GM12878 (cell line): ENCODE measurements at regions not wholly inside any gene's neighbourhood (a gene's known extent, or its start where the extent isn't known, plus 50 kb on each side); places are given as distances from the start of the nearest gene placed in this dataset.

ENCODE experiments used
- ATAC-seq: fragments of 200-7000 bp; cut with Tn5 transposase; 3 replicates; pipeline ENCODE4 v1.9.1; 2020; ENCODE audit warnings: mild to moderate bottlenecking, moderate library complexity
- BruUV-seq: library from RNA; stranded (reverse); fragments of 400-500 nt; replicated peaks from 2 replicates; lab custom pipeline; 2021; lab: Mats Ljungman, UMichigan
- CTCF ChIA-PET: fragments of 300-600 bp; sonication (Branson Sonifier 250); formaldehyde crosslinking; extraction: SDS; loops from one replicate; lab custom pipeline; 2021; ENCODE audit warnings: inconsistent platforms; lab: Yijun Ruan, JAX
- POLR2A ChIA-PET: fragments of 350-600 bp; formaldehyde crosslinking; extraction: SDS; loops from one replicate; lab custom pipeline; 2021; ENCODE audit warnings: inconsistent platforms; lab: Charles Lee
- RAD21 ChIA-PET: fragments of 300-600 bp; sonication (Branson Sonifier 250); formaldehyde crosslinking; loops from one replicate; lab custom pipeline; 2023; ENCODE audit warnings: antibody characterized with exemption; ENCODE audit not compliant: unreplicated experiment; lab: Charles Lee
- SMC1A ChIA-PET: fragments of 300-600 bp; sonication (Branson Sonifier 250); formaldehyde crosslinking; loops from one replicate; lab custom pipeline; 2023; ENCODE audit not compliant: unreplicated experiment, uncharacterized antibody; lab: Charles Lee
- DNase-seq: peaks from one replicate; pipeline ENCODE4 v3.0.0-alpha.2; 2011; ENCODE audit warnings: low read depth, low spot score
- FAIRE-seq: peaks from 3 replicates; lab custom pipeline; 2011; peaks lifted over from hg19 to GRCh38; lab: Jason Lieb, UNC
- H2AFZ ChIP-seq: 2 replicates; pipeline ENCODE4 v1.6.0; 2011; ENCODE audit warnings: low read depth, low read length, control low read depth; ENCODE audit not compliant: control insufficient read depth
- H3K27ac ChIP-seq: 2 replicates; pipeline ENCODE4 v1.5.1; 2011; ENCODE audit warnings: control low read depth; ENCODE audit not compliant: control insufficient read depth, insufficient read depth
- H3K27me3 ChIP-seq, 2 experiments: replicated peaks in 1 of 2; 2 replicates each; pipeline versions ENCODE4 v1.6.0 to v1.6.1; 2011; ENCODE audit warnings: low read length in 1 of 2; ENCODE audit not compliant: control insufficient read depth in 2 of 2, insufficient read depth in 2 of 2
- H3K36me3 ChIP-seq, 2 experiments: 2 replicates each; pipeline ENCODE4 v1.5.1; 2011; ENCODE audit warnings: low read length in 1 of 2; ENCODE audit not compliant: control insufficient read depth in 2 of 2, insufficient read depth in 2 of 2
- H3K4me1 ChIP-seq: 2 replicates; pipeline ENCODE4 v1.6.1; 2011; ENCODE audit warnings: mild to moderate bottlenecking, low read length, moderate library complexity, mixed read lengths; ENCODE audit not compliant: control insufficient read depth, insufficient read depth
- H3K4me2 ChIP-seq: 2 replicates; pipeline ENCODE4 v1.6.0; 2011; ENCODE audit warnings: control low read depth; ENCODE audit not compliant: control insufficient read depth, insufficient read depth
- H3K4me3 ChIP-seq: fragments of 200-600 bp; sonication (generic); 2 replicates; pipeline ENCODE4 v1.5.1; 2016
- H3K79me2 ChIP-seq: 2 replicates; pipeline ENCODE4 v1.6.0; 2011; ENCODE audit warnings: low read length; ENCODE audit not compliant: control insufficient read depth, insufficient read depth
- H3K9ac ChIP-seq: 2 replicates; pipeline ENCODE4 v1.8.0; 2011; ENCODE audit warnings: low read length, control low read depth, mixed read lengths; ENCODE audit not compliant: control insufficient read depth, insufficient read depth
- H3K9me3 ChIP-seq: replicated peaks from 3 replicates; pipeline ENCODE4 v1.5.1; 2011; ENCODE audit warnings: mild to moderate bottlenecking, low read length; ENCODE audit not compliant: control insufficient read depth, insufficient read depth
- H4K20me1 ChIP-seq: 2 replicates; pipeline ENCODE4 v1.6.0; 2011; ENCODE audit not compliant: control insufficient read depth, insufficient read depth
- DPF2 ChIP-seq: fragments of 450-650 bp; IDR thresholded peaks from 2 replicates; pipeline ENCODE4 v1.6.1; 2017; ENCODE audit warnings: mild to moderate bottlenecking
- EED ChIP-seq: sonication (generic); IDR thresholded peaks from 2 replicates; pipeline ENCODE4 v1.6.1; 2016; ENCODE audit warnings: antibody characterized with exemption, low read depth
- HCFC1 ChIP-seq: fragments of 150-350 bp; IDR thresholded peaks from 2 replicates; pipeline ENCODE4 v1.6.1; 2014; ENCODE audit warnings: low read length
- MXI1 ChIP-seq: fragments of 150-350 bp; IDR thresholded peaks from 2 replicates; pipeline ENCODE4 v1.6.1; 2011; ENCODE audit warnings: low read depth, mild to moderate bottlenecking, inconsistent platforms, low read length, improper control_type of control experiment
- NR2C2 ChIP-seq: IDR thresholded peaks from 2 replicates; pipeline ENCODE4 v1.6.1; 2011; ENCODE audit warnings: borderline replicate concordance, low read depth; ENCODE audit not compliant: control insufficient read depth, insufficient read length
- NRF1 ChIP-seq: conservative IDR thresholded peaks from 2 replicates; pipeline ENCODE4 v1.6.1; 2011; ENCODE audit warnings: mild to moderate bottlenecking, low read depth, low read length, improper control_type of control experiment
- PAX8 ChIP-seq: fragments of 450-650 bp; IDR thresholded peaks from 2 replicates; pipeline ENCODE4 v1.6.1; 2017; ENCODE audit warnings: mild to moderate bottlenecking, moderate library complexity
- SP1 ChIP-seq: IDR thresholded peaks from one replicate; pipeline ENCODE4 v1.6.1; 2011; ENCODE audit warnings: low read depth, low read length
- ZZZ3 ChIP-seq: IDR thresholded peaks from 2 replicates; pipeline ENCODE4 v1.6.1; 2011; ENCODE audit warnings: low read depth; ENCODE audit not compliant: control insufficient read depth, insufficient read length
- WGBS: methylation state at CpG from one replicate; pipeline ENCODE4 v1.1.6; 2016; ENCODE audit warnings: low lambda C conversion rate; ENCODE audit not compliant: insufficient replicate concordance, insufficient coverage; ENCODE audit errors: missing lambda C conversion rate; 5-methylcytosine and 5-hydroxymethylcytosine counted together
- in situ Hi-C: fragments of 300-500 bp; cut with MboI; formaldehyde crosslinking; loops from 9 replicates; pipeline ENCODE4 v1.14.3; 2018; ENCODE audit warnings: mixed read lengths
- intact Hi-C: fragments of 100-400 bp; cut with micrococcal nuclease; formaldehyde crosslinking; loops from one replicate; pipeline ENCODE4 v1.14.2; 2022; ENCODE audit not compliant: unreplicated experiment
- TF ChIP-seq, protein P1 (sequence below): IDR thresholded peaks from 2 replicates; pipeline ENCODE4 v1.6.1; 2012; ENCODE audit warnings: low read depth, low read length, improper control_type of control experiment
- TF ChIP-seq, protein P2 (sequence below): fragments of 450-650 bp; formaldehyde crosslinking; IDR thresholded peaks from 2 replicates; pipeline ENCODE4 v1.4.0; 2022; ENCODE audit warnings: mild to moderate bottlenecking, moderate library complexity
- TF ChIP-seq, protein P3 (sequence below): fragments of 450-650 bp; IDR thresholded peaks from 2 replicates; pipeline ENCODE4 v1.6.1; 2017; ENCODE audit warnings: antibody characterized with exemption, mild to moderate bottlenecking, moderate library complexity
- TF ChIP-seq, protein P4 (sequence below): fragments of 450-650 bp; IDR thresholded peaks from 2 replicates; pipeline ENCODE4 v1.6.1; 2017; ENCODE audit warnings: mild to moderate bottlenecking, moderate library complexity

DNA sequence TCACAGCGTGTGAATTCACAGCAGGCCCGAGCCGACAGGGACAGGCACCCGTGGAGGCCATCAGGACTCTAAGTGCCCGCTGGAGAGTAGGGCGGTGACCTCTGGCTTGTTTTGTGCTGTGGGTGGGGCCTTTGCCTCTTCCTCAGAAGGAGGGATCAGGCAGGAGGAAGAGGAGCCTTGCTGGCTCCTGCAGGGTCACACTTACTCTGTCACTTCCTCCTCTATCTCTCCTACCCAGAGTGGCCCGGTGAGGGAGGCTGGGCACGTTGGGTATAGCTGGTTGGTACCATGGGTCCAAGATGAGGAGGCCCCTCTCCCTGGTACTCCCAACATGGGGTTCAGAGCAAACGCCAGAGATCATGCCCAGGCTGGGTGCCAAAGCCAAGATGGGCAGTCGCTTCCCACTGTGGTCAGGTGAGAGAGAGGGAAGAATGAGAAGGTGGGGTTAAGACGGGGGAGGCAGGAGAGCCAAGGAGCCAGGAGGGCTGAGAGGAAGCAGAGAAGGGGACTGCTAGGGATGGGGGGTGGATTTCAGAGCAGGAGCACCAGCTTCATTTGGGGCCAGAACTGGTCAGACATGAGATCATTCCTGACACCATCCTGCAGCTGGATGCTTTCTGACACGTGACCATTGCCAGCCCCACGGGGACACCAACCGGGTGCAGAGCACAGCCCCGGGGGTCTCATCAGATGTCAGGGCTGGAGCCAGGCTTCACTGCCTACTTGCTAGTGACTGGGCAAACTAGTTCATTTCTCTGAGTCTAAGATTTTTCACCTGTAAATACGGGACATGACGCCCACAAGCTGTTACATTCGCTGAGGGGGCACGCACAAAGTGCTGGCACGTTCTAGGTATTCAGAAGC is 54.8 kb upstream of the CACUL1 start:
- intact Hi-C loops: no loop called here
- no peak for DNase-seq
- H3K36me3 ChIP-seq: no peaks in the 10 kb centered on the region
- CTCF ChIA-PET: no interaction called here
- SMC1A ChIA-PET: no interaction called here
- RAD21 ChIA-PET: no interaction called here
- no peaks in the 10 kb centered on the region for H3K4me1 ChIP-seq
- BruUV-seq: no TSS peak
- no peak overlapping the region for H3K4me2 ChIP-seq
- no peaks in the 10 kb centered on the region for H4K20me1 ChIP-seq
- H3K79me2 ChIP-seq: no peaks in the 10 kb centered on the region
- H3K9ac ChIP-seq: no peak overlapping the region
- no peak overlapping the region for H2AFZ ChIP-seq
- no peak for ATAC-seq
- no peaks in the 10 kb centered on the region; a peak in 1 of 4 replicates for H3K27me3 ChIP-seq
- POLR2A ChIA-PET: no interaction called here
- in situ Hi-C loops: loop anchor here (10.0 kb wide), 1 partner anchor 245 kb away; no protein-coding TSS in a partner anchor
- no peak for FAIRE-seq
- WGBS: 24% methylated on average over 20 of the region's 20 CpGs
- H3K9me3 ChIP-seq: no peaks in the 10 kb centered on the region
- no peak overlapping the region for H3K27ac ChIP-seq
- H3K4me3 ChIP-seq: no peak overlapping the region
- TF ChIP-seq NR2C2 (no peak), DPF2 (no peak), MXI1 (no peak), PAX8 (no peak), HCFC1 (no peak), ZZZ3 (no peak), SP1 (no peak), NRF1 (no peak), EED (no peak)
- TF ChIP-seq, protein P1, sequence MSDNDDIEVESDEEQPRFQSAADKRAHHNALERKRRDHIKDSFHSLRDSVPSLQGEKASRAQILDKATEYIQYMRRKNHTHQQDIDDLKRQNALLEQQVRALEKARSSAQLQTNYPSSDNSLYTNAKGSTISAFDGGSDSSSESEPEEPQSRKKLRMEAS: no peak
- TF ChIP-seq, protein P2, sequence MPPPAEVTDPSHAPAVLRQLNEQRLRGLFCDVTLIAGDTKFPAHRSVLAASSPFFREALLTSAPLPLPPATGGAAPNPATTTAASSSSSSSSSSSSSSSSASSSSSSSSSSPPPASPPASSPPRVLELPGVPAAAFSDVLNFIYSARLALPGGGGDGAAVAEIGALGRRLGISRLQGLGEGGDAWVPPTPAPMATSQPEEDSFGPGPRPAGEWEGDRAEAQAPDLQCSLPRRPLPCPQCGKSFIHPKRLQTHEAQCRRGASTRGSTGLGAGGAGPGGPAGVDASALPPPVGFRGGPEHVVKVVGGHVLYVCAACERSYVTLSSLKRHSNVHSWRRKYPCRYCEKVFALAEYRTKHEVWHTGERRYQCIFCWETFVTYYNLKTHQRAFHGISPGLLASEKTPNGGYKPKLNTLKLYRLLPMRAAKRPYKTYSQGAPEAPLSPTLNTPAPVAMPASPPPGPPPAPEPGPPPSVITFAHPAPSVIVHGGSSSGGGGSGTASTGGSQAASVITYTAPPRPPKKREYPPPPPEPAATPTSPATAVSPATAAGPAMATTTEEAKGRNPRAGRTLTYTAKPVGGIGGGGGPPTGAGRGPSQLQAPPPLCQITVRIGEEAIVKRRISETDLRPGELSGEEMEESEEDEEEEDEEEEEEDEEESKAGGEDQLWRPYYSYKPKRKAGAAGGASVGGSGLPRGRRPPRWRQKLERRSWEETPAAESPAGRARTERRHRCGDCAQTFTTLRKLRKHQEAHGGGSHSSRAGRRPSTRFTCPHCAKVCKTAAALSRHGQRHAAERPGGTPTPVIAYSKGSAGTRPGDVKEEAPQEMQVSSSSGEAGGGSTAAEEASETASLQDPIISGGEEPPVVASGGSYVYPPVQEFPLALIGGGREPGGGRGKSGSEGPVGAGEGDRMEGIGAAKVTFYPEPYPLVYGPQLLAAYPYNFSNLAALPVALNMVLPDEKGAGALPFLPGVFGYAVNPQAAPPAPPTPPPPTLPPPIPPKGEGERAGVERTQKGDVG (CRISPR knock-in tag): no peak
- TF ChIP-seq, protein P3, sequence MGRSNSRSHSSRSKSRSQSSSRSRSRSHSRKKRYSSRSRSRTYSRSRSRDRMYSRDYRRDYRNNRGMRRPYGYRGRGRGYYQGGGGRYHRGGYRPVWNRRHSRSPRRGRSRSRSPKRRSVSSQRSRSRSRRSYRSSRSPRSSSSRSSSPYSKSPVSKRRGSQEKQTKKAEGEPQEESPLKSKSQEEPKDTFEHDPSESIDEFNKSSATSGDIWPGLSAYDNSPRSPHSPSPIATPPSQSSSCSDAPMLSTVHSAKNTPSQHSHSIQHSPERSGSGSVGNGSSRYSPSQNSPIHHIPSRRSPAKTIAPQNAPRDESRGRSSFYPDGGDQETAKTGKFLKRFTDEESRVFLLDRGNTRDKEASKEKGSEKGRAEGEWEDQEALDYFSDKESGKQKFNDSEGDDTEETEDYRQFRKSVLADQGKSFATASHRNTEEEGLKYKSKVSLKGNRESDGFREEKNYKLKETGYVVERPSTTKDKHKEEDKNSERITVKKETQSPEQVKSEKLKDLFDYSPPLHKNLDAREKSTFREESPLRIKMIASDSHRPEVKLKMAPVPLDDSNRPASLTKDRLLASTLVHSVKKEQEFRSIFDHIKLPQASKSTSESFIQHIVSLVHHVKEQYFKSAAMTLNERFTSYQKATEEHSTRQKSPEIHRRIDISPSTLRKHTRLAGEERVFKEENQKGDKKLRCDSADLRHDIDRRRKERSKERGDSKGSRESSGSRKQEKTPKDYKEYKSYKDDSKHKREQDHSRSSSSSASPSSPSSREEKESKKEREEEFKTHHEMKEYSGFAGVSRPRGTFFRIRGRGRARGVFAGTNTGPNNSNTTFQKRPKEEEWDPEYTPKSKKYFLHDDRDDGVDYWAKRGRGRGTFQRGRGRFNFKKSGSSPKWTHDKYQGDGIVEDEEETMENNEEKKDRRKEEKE: no peak
- TF ChIP-seq, protein P4, sequence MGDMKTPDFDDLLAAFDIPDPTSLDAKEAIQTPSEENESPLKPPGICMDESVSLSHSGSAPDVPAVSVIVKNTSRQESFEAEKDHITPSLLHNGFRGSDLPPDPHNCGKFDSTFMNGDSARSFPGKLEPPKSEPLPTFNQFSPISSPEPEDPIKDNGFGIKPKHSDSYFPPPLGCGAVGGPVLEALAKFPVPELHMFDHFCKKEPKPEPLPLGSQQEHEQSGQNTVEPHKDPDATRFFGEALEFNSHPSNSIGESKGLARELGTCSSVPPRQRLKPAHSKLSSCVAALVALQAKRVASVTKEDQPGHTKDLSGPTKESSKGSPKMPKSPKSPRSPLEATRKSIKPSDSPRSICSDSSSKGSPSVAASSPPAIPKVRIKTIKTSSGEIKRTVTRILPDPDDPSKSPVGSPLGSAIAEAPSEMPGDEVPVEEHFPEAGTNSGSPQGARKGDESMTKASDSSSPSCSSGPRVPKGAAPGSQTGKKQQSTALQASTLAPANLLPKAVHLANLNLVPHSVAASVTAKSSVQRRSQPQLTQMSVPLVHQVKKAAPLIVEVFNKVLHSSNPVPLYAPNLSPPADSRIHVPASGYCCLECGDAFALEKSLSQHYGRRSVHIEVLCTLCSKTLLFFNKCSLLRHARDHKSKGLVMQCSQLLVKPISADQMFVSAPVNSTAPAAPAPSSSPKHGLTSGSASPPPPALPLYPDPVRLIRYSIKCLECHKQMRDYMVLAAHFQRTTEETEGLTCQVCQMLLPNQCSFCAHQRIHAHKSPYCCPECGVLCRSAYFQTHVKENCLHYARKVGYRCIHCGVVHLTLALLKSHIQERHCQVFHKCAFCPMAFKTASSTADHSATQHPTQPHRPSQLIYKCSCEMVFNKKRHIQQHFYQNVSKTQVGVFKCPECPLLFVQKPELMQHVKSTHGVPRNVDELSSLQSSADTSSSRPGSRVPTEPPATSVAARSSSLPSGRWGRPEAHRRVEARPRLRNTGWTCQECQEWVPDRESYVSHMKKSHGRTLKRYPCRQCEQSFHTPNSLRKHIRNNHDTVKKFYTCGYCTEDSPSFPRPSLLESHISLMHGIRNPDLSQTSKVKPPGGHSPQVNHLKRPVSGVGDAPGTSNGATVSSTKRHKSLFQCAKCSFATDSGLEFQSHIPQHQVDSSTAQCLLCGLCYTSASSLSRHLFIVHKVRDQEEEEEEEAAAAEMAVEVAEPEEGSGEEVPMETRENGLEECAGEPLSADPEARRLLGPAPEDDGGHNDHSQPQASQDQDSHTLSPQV: no peak
